HUES6 (cell line): ENCODE measurements at regions not wholly inside any gene's neighbourhood (a gene's known extent, or its start where the extent isn't known, plus 50 kb on each side); places are given as distances from the start of the nearest gene placed in this dataset.

ENCODE experiments used
- H3K27ac ChIP-seq: 2 replicates; pipeline ENCODE4 v1.7.0; 2013; ENCODE audit warnings: low read depth, mild to moderate bottlenecking, low read length, inconsistent platforms
- H3K27me3 ChIP-seq: 2 replicates; pipeline ENCODE4 v1.6.1; 2013; ENCODE audit warnings: low read length; ENCODE audit not compliant: control insufficient read depth, insufficient read depth
- H3K36me3 ChIP-seq: 2 replicates; pipeline ENCODE4 v1.6.1; 2013; ENCODE audit warnings: low read length; ENCODE audit not compliant: control insufficient read depth, insufficient read depth
- H3K4me1 ChIP-seq: 2 replicates; pipeline ENCODE4 v1.6.1; 2013; ENCODE audit warnings: low read length; ENCODE audit not compliant: control insufficient read depth, insufficient read depth
- H3K4me3 ChIP-seq: 2 replicates; pipeline ENCODE4 v1.5.1; 2013; ENCODE audit warnings: low read depth, low read length
- H3K9ac ChIP-seq: one replicate; pipeline ENCODE4 v1.6.1; 2013; ENCODE audit warnings: mild to moderate bottlenecking, low read length
- H3K9me3 ChIP-seq: 2 replicates; pipeline ENCODE4 v1.6.1; 2013; ENCODE audit warnings: low read depth, low read length; ENCODE audit not compliant: control insufficient read depth, insufficient read depth

DNA sequence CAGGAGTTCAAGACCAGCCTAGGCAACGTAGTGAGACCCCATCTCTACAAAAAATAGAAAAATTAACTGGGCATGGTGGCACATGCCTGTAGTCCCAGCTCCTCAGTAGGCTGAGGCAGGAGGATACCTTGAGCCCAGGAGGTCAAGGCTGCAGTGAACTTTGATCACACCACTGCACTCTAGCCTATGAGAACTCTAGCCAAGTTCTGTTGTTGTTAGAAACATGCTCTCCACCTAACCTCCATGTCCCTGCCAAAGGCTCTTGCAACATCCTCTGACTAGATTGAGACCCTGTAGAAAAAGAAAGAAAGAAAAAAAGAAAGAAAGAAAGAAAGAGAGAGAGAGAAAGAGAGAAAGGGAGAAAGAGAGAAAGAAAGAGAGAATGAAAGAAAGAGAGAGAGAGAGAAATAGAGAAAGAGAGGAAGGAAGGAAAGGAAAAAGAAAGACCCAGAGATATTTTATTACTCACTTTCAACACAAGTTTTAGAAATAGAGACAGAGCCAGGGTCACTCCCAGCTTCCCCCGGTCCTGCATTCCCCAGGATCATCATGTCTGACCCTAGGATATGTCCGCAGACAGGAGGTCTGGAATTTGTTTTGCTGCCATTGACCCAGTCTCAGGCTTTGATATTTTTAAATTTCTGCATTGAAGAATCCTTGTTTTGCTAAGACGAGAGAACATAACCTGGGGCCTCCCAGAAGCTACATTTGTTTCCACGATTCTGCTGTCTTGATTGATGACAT is 376.5 kb upstream of the CDH5 start:
- Histone ChIP-seq H3K27me3 (no peaks in the 10 kb centered on the region), H3K4me3 (no peak overlapping the region)

DNA sequence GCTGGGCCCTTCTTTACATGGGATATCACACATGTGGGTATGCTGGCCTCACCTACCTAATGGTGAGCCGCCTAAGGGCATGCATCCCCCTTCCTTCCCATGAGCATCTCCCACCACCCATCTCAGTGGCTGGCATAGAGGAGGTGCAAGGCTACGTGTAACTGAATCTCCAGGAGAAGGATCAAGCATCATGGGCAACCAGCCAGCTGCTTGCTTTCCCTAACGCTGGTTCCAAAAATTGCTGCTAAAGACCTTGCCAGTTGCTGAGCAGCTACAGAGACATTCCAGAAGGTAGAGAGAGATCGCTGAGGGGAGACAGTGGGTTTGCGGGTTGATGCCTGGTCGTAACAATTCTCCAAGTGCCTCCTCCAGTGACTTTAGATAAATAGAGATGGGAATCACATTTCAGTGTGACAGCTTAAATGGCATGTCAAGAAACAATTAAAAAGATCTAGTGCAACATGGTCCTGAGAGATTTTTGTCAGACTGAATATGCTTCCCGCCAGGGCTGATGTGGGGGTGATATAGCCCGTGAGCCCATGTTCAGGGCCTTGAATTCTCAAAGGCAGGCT is 378.4 kb upstream of the CDH5 start:
- Histone ChIP-seq H3K9ac (no peak overlapping the region), H3K9me3 (peaks cover 7% of the 10 kb centered on the region), H3K36me3 (no peaks in the 10 kb centered on the region)

More for the DNA sequence above, 376.5 kb upstream of the CDH5 start:
- Histone ChIP-seq H3K9ac (no peak overlapping the region), H3K27ac (no peak overlapping the region), H3K36me3 (no peaks in the 10 kb centered on the region), H3K4me1 (no peaks in the 10 kb centered on the region), H3K9me3 (peaks cover 7% of the 10 kb centered on the region)

DNA sequence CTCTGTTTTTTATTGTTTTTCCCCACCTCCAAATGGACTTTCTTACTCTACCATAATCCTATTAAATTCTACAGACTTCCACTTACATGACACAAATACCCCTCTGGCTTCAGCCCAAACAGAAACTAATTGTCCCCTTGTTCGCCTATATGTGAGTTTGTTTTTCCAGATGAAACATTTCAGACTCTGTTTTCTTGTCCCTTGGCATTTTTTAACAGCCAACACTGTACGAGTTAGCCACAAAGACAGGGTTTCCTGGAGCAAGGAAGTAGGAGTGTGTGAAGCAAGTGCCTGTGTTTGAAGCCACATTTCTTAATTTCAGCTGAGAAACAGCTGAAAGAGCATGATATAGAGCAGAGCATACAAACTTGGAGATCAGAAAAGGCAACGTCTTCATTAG is 382.2 kb upstream of the CDH5 start:
- H3K27me3 ChIP-seq: no peaks in the 10 kb centered on the region

More for the DNA sequence above, 378.4 kb upstream of the CDH5 start:
- Histone ChIP-seq H3K4me3 (no peak overlapping the region), H3K4me1 (no peaks in the 10 kb centered on the region), H3K27me3 (no peaks in the 10 kb centered on the region), H3K27ac (no peak overlapping the region)

DNA sequence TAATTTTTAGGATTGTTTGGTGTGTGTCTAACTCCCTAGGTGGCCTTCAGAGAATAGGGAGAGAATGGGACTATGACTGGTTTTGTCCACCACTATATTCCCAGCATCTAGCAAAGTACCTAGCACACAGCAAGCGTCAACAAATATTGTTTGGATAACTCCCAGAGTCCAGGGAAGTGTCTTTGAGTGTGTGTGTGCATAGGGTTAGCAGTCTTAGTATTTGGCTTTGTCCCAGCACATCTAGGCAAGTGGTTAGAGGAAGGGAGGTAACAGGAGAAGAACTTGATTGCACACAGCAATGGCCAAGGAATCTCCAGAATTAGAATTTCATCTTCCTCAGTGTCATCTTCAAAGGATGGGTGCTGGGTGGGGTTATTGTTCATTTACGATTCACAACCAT is 385.4 kb upstream of the CDH5 start:
- Histone ChIP-seq H3K9ac (no peak overlapping the region), H3K36me3 (no peaks in the 10 kb centered on the region), H3K27me3 (no peaks in the 10 kb centered on the region), H3K4me1 (no peaks in the 10 kb centered on the region), H3K4me3 (no peak overlapping the region), H3K9me3 (peaks cover 5% of the 10 kb centered on the region), H3K27ac (no peak overlapping the region)

More for the DNA sequence above, 382.2 kb upstream of the CDH5 start:
- Histone ChIP-seq H3K4me3 (no peak overlapping the region), H3K36me3 (no peaks in the 10 kb centered on the region), H3K9ac (no peak overlapping the region), H3K4me1 (no peaks in the 10 kb centered on the region), H3K9me3 (peaks cover 7% of the 10 kb centered on the region), H3K27ac (no peak overlapping the region)

DNA sequence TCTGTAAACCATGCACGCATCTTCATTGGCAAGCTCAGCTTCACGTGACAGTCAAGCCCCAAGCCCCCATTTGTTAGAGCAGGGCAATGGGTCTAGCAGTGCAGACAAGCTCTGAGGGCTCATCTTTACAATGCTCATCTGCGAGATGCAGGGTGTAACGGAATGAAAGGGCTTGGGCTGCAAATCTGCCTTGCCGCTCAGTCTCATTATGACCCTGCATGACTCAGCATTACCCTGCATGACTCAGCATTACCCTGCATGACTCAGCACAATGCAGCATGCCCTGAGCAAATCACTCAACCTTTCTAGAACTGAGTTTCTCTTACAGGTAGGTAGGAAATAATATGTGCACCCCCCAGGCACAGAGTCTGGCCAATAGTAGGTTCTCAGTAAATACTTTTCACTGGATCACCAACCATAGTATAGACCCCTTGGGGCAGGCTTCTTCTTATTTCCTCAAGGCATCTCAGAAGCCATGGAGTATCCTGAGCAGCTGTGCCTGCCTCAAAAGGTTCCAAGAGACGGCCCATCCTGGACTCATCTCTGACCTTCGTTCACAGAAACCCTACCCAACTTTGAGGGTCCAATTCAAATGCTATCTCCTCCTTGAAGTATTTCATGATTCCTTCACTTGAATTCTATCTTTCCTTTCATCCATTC is 391.3 kb upstream of the CDH5 start:
- Histone ChIP-seq H3K36me3 (no peaks in the 10 kb centered on the region), H3K27ac (no peak overlapping the region), H3K4me3 (no peak overlapping the region), H3K27me3 (no peaks in the 10 kb centered on the region), H3K9ac (no peak overlapping the region), H3K9me3 (peaks cover 12% of the 10 kb centered on the region; the same call in 1 of the 2 replicates), H3K4me1 (no peaks in the 10 kb centered on the region)

DNA sequence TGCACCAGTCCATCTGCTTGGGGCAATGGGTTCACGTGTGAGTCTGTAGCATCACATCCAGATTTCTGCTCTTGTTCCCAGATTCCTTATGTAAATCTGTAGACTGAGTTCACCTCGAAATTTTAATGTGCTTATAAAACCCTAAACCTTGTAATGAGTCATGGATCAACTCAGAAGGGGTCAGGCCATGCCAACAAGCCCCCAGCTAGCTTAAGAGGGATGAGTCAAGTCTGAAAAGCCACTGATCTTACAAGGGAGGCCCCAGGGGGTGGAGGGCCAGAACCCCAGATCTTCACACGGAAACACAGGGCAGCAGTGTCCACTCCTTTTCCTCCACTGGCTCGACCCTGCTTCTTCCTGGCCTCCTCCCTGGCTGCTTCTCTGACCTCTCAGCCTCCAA is 399.1 kb upstream of the CDH5 start:
- H3K27me3 ChIP-seq: no peaks in the 10 kb centered on the region
- peaks cover 8% of the 10 kb centered on the region; the same call in 1 of the 2 replicates for H3K9me3 ChIP-seq
- no peak overlapping the region for H3K9ac ChIP-seq
- H3K27ac ChIP-seq: no peak overlapping the region
- H3K36me3 ChIP-seq: no peaks in the 10 kb centered on the region
- no peak overlapping the region for H3K4me3 ChIP-seq
- no peaks in the 10 kb centered on the region for H3K4me1 ChIP-seq

DNA sequence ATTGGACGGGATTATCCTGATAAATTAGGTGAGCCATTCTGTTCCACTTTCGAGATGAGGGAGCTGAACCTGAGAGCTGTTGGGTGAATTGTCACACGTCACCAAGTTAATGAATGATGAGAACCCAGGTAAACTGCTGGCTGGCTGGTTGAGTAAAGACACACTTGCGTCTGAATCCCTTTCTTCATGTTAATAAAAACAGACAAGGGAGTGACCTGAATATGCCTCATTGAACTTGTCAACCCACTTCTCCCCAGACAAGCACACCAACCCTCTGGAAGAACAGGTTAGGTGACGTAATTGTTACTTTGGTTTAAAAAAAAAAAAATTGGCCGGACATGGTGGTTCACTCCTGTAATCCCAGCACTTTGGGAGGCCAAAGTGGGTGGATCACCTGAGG is 400.9 kb upstream of the CDH5 start:
- Histone ChIP-seq H3K27ac (no peak overlapping the region), H3K4me1 (no peaks in the 10 kb centered on the region), H3K36me3 (no peaks in the 10 kb centered on the region), H3K27me3 (no peaks in the 10 kb centered on the region), H3K4me3 (no peak overlapping the region), H3K9ac (no peak overlapping the region), H3K9me3 (peaks cover 5% of the 10 kb centered on the region; the same call in 1 of the 2 replicates)

DNA sequence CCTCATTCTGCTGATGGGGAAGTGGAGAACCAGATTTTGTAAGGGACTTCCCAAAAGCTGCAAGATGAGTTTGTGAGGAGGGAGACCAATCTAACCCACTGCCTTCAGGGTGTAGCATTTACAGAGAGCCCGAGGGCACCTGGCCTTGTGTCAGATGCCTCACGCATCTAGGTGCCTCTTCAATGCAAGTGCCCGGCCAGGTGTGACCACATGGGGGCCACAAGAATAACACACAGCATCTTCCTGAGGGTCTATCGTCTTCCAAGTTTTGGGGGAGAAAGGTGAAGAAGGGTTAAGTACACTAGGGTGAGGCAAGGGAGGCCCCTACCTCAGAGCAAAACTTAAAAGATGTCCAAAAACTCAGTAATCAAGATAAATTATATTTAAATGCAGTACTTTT is 401.7 kb upstream of the CDH5 start:
- H3K9ac ChIP-seq: no peak overlapping the region
- H3K27ac ChIP-seq: no peak overlapping the region
- H3K9me3 ChIP-seq: no peaks in the 10 kb centered on the region
- H3K4me1 ChIP-seq: no peaks in the 10 kb centered on the region
- no peaks in the 10 kb centered on the region for H3K36me3 ChIP-seq
- no peak overlapping the region for H3K4me3 ChIP-seq
- H3K27me3 ChIP-seq: no peaks in the 10 kb centered on the region

DNA sequence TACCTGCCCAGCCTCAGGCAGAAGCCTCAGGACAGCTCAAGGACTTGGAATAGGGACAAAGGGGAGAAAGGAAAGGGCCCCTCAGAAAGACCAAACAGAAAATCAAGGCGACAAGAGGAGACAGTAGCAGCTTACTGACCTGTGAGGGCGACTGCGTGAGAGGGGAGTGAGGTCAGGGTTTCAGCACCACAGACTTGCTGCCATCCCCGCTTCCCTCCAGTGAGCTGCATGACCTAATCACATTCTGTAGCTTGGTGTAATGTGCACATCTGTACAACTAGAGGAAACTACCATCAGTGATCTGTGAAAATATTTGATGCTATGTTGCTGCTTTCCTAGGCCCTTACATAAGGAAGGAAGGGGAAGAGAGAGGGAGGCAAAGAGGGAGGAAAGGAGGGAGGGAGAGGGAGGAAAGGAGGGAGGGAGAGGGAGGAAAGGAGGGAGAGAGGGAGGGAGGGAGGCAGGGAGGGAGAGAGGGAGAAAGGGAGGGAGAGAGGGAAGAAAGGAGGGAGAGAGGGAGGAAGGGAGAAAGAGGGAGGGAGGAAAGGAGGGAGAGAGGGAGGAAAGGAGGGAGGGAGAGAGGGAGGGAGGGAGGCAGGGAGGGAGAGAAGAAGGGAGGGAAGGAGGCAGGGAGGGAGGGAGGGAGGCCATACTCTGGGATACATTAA is 404.9 kb upstream of the CDH5 start:
- peaks cover 13% of the 10 kb centered on the region for H3K4me1 ChIP-seq
- no peaks in the 10 kb centered on the region for H3K27me3 ChIP-seq
- H3K9me3 ChIP-seq: no peaks in the 10 kb centered on the region
- no peak overlapping the region for H3K4me3 ChIP-seq
- H3K27ac ChIP-seq: no peak overlapping the region
- H3K9ac ChIP-seq: no peak overlapping the region
- no peaks in the 10 kb centered on the region for H3K36me3 ChIP-seq

DNA sequence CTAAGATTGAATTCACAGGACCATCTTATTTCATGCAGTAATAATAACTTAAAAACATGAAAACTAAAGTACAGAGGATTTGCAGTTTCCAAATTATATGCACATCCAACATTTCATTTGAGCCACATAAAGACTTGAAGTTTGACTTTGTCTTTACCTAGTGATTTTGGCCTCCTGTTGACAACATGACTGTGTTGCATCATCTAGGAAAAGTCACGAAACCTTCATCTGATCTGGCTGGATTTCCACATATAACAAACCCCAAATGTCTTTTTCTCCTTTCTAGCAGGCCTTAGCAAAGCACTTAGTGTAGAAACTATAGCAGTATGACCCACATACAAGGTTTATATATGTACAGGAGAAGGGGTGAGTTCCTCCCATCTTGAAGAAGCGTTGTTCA is 406.5 kb upstream of the CDH5 start:
- no peak overlapping the region for H3K27ac ChIP-seq
- peaks cover 13% of the 10 kb centered on the region for H3K4me1 ChIP-seq

DNA sequence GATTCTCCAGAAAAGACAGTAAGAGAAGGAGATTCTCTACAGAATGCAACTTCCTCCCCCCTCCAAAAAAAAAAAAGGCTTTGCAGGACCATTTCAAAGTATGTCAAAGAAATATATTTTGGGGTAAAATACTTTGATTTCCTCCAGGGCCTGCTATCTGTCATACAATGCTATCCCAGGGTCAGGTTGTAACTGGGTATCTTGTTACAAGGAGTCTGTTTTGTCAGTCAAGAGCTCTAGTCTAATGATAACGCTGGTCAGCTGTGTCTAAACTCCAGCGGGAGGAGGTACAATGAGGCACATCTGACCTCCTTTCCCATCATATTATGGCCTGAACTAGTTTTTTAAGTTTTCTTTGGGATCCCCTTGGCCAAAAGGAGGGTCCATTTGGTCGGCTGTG is 408.4 kb upstream of the CDH5 start:
- Histone ChIP-seq H3K4me3 (no peak overlapping the region), H3K9me3 (no peaks in the 10 kb centered on the region), H3K9ac (no peak overlapping the region), H3K27ac (no peak overlapping the region), H3K4me1 (peaks cover 13% of the 10 kb centered on the region), H3K36me3 (no peaks in the 10 kb centered on the region), H3K27me3 (no peaks in the 10 kb centered on the region)

More for the DNA sequence above, 406.5 kb upstream of the CDH5 start:
- Histone ChIP-seq H3K36me3 (no peaks in the 10 kb centered on the region), H3K4me3 (no peak overlapping the region), H3K9ac (no peak overlapping the region), H3K9me3 (no peaks in the 10 kb centered on the region), H3K27me3 (no peaks in the 10 kb centered on the region)
